Stomach (tissue), 8 donors: ENCODE measurements at regions not wholly inside any gene's neighbourhood (a gene's known extent, or its start where the extent isn't known, plus 50 kb on each side); places are given as distances from the start of the nearest gene placed in this dataset.

Experiments
- DNase-seq, 2 donors: peaks; one replicate each; pipeline versions ENCODE4 v3.0.0 to v3.0.0-alpha.2; 2013 to 2019
- H3K27ac ChIP-seq, 5 donors: fragments of 200-600 bp in 4 of 5; sonication (generic) in 4 of 5; one replicate each; pipeline ENCODE4 v1.5.1; 2013 to 2019; ENCODE audit warnings: mild to moderate bottlenecking in 1 of 5, moderate library complexity in 1 of 5
- H3K27me3 ChIP-seq, 3 donors: fragments of 200-600 bp; sonication (generic); one replicate each; pipeline ENCODE4 v1.5.1; 2017 to 2019; ENCODE audit warnings: mixed run types in 1 of 3
- H3K36me3 ChIP-seq, 4 donors: fragments of 200-600 bp; sonication (generic); 1 replicate in 3 of 4; 2 replicates in 1 of 4; pipeline ENCODE4 v1.5.1; 2016 to 2019
- H3K4me1 ChIP-seq, 4 donors: fragments of 200-600 bp; sonication (generic); one replicate each; pipeline ENCODE4 v1.5.1; 2016 to 2019
- H3K4me3 ChIP-seq, 4 donors: fragments of 200-600 bp; sonication (generic) in 3 of 4; one replicate each; pipeline ENCODE4 v1.5.1; 2016 to 2019; ENCODE audit warnings: mild to moderate bottlenecking in 1 of 4
- H3K9me3 ChIP-seq, 4 donors: fragments of 200-600 bp; sonication (generic); one replicate each; pipeline ENCODE4 v1.5.1; 2016 to 2019
- CTCF ChIP-seq, 7 experiments: fragments of 450-650 bp in 4 of 7; fragments of 200-600 bp in 3 of 7; sonication (generic) in 3 of 7; IDR thresholded peaks; one replicate each; pipeline ENCODE4 v1.5.1; 2016 to 2019; ENCODE audit warnings: antibody characterized with exemption in 7 of 7, control low read depth in 2 of 7, mild to moderate bottlenecking in 1 of 7
- EP300 ChIP-seq: sonication (generic); formaldehyde crosslinking; IDR thresholded peaks from one replicate; pipeline ENCODE4 v1.6.1; 2017; ENCODE audit warnings: antibody characterized with exemption
- POLR2A ChIP-seq, 4 donors: fragments of 450-650 bp; IDR thresholded peaks; one replicate each; pipeline ENCODE4 v1.6.1; 2016; ENCODE audit warnings: antibody characterized with exemption in 4 of 4, control low read depth in 2 of 4, mild to moderate bottlenecking in 1 of 4, moderate library complexity in 1 of 4
- POLR2AphosphoS5 ChIP-seq, 3 donors: sonication (generic); formaldehyde crosslinking; IDR thresholded peaks; one replicate each; pipeline ENCODE4 v1.6.1; 2016; ENCODE audit warnings: antibody characterized with exemption in 3 of 3
- WGBS, 5 donors: extraction: QIAGEN DNeasy Blood & Tissue Kit in 3 of 5; methylation state at CpG; one replicate each; pipeline versions ENCODE4 v1.1.5 to v1.1.7; 2013 to 2018; 5-methylcytosine and 5-hydroxymethylcytosine counted together
- intact Hi-C: fragments of 100-400 bp; cut with DNase I; formaldehyde crosslinking; loops from one replicate; pipeline ENCODE4 v1.15.1; 2023; ENCODE audit warnings: low total_unique reads
- donor health status: healthy with polysubstance abuse.
- donor health status: Bipolar disorder and iron deficiency.
- donor health status: healthy.

GRCh38 chr10:128751284-128751683 lies 625.1 kb upstream of the MKI67 start:
- no peaks in the 10 kb centered on the region for H3K4me1 ChIP-seq
- TF ChIP-seq POLR2AphosphoS5 (IDR thresholded peaks at IDR 0.05) (no peak), EP300 (no peak), CTCF (IDR thresholded peaks at IDR 0.05) (no peak), POLR2A (IDR thresholded peaks at IDR 0.05) (no peak)
- no peak for DNase-seq
- H3K27me3 ChIP-seq = no peaks in the 10 kb centered on the region
- H3K4me3 ChIP-seq = no peak overlapping the region
- peaks cover 0 to 10% (median 0%) of the 10 kb centered on the region in 4 donors for H3K9me3 ChIP-seq
- H3K36me3 ChIP-seq = no peaks in the 10 kb centered on the region
- intact Hi-C loops = no loop called here
- no peak overlapping the region for H3K27ac ChIP-seq
- WGBS, 5 donors = 71 to 87% (median 79%) methylated on average over 5 to 7 of the region's 7 CpGs

DNA sequence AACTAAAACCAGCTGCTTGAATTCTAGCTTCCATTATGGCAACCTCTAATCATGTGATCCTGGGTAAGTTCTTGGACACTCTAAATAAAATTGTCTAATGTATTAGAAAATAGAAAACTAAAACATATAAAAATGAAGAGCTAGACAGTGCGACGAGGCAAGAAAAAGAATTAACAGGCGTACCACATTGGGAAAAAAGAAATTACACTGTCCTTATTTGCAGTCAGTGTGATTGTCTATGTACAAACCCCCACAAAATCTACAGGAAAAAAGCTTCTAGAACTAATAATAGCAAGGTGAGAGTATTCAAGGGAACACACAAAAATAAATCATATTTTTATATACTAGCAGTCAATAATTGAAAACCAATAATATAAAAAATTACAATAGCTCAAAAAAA lies 625.6 kb upstream of the MKI67 start:
- H3K27me3 ChIP-seq = no peaks in the 10 kb centered on the region
- H3K9me3 ChIP-seq = peaks cover 0 to 10% (median 0%) of the 10 kb centered on the region in 4 donors
- WGBS, 5 donors = 88 to 97% (median 93%) methylated on average over 3 of the region's 3 CpGs
- no peak overlapping the region for H3K4me3 ChIP-seq
- no peaks in the 10 kb centered on the region for H3K36me3 ChIP-seq
- no peak for DNase-seq
- intact Hi-C loops = no loop called here
- TF ChIP-seq EP300 (no peak), POLR2AphosphoS5 (IDR thresholded peaks at IDR 0.05) (no peak), CTCF (IDR thresholded peaks at IDR 0.05) (no peak)
- no peak overlapping the region for H3K27ac ChIP-seq
- H3K4me1 ChIP-seq = no peaks in the 10 kb centered on the region

DNA sequence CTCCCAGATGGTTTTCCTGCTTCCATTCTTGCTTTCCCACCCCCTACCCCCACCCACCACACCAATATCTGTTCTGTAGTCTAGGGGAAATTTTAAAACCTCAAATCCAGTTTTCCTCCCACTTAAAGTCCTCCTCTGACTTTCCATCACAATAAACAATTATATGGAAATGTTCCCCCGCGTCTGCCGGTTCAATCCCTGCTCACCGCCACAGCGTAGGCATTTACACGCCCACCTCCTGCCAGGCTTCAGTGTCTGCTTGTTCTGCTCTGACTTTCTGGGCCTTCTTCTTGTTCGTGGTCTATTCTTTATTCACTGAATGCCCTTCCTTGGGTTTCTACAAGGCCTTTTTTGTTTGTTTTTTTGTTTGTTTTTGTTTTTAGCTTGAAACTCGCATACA lies 633.0 kb upstream of the MKI67 start:
- H3K27ac ChIP-seq = no peak overlapping the region
- no peak for DNase-seq
- no peaks in the 10 kb centered on the region for H3K4me1 ChIP-seq
- WGBS, 5 donors = 79 to 86% (median 86%) methylated on average over 8 of the region's 8 CpGs
- H3K9me3 ChIP-seq = no peaks in the 10 kb centered on the region
- H3K27me3 ChIP-seq = no peaks in the 10 kb centered on the region
- intact Hi-C loops = no loop called here
- no peaks in the 10 kb centered on the region for H3K36me3 ChIP-seq
- TF ChIP-seq EP300 = no peak
- no peak for TF ChIP-seq POLR2AphosphoS5 (IDR thresholded peaks at IDR 0.05)
- TF ChIP-seq CTCF (IDR thresholded peaks at IDR 0.05) = no peak
- no peak for TF ChIP-seq POLR2A (IDR thresholded peaks at IDR 0.05)
- no peak overlapping the region for H3K4me3 ChIP-seq

DNA sequence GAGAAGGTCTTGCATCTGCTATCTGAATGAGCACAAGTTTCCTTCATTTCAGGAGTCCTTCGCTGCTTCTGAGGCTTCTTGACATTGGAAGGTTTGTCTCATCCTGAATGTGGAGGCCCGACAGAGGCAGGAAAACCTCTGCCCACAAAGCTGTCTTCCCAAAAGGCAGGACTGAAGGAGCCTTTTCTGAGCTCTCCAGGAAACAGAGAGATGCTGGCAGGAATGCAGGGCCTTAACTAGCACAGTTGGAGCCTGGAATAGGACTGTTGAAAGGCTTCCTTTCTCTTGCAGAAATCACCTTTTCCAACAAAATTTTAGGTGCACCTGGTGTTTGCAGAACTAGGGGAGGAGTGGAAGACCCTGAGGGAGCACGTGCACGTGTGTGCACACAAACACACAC lies 637.4 kb upstream of the MKI67 start:
- no peak for DNase-seq
- 70 to 77% (median 71%) methylated on average over 4 of the region's 4 CpGs for WGBS, 5 donors
- Histone ChIP-seq H3K4me1 (no peaks in the 10 kb centered on the region), H3K9me3 (no peaks in the 10 kb centered on the region), H3K4me3 (no peak overlapping the region), H3K36me3 (no peaks in the 10 kb centered on the region), H3K27me3 (no peaks in the 10 kb centered on the region), H3K27ac (no peak overlapping the region)
- intact Hi-C loops = no loop called here
- no peak for TF ChIP-seq POLR2AphosphoS5 (IDR thresholded peaks at IDR 0.05)
- no peak for TF ChIP-seq EP300
- no peak for TF ChIP-seq CTCF (IDR thresholded peaks at IDR 0.05)
- TF ChIP-seq POLR2A (IDR thresholded peaks at IDR 0.05) = no peak

DNA sequence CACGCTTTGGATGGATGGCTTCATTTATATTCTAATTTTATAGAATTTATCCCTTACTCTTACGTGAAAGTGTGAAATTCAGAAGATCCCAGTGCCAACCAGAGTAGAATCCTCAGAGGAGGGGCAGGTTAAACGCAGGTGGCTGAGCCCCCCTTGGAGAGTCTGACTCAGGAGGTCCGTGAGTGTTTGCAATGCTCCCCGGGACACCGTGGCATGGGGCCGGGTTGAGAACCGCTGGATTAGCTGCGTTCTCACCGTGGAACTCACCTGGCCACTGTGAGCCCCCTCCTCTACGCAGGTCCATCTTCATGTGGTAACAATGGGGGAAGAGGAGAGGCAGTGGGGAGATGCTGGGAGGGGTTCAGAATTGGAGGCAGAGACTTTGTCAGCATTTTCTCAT lies 638.0 kb upstream of the MKI67 start:
- Histone ChIP-seq H3K4me3 (no peak overlapping the region), H3K36me3 (no peaks in the 10 kb centered on the region), H3K27me3 (no peaks in the 10 kb centered on the region), H3K27ac (no peak overlapping the region), H3K4me1 (no peaks in the 10 kb centered on the region), H3K9me3 (no peaks in the 10 kb centered on the region)
- 79 to 90% (median 86%) methylated on average over 5 to 11 of the region's 11 CpGs for whole genome bisulfite sequencing, 5 donors
- intact Hi-C loops = no loop called here
- TF ChIP-seq POLR2A (IDR thresholded peaks at IDR 0.05) = no peak
- TF ChIP-seq CTCF (IDR thresholded peaks at IDR 0.05) = no peak
- no peak for TF ChIP-seq EP300
- no peak for TF ChIP-seq POLR2AphosphoS5 (IDR thresholded peaks at IDR 0.05)
- DNase-seq = no peak
